Mucosa of descending colon (tissue), 3 donors: ENCODE measurements at regions not wholly inside any gene's neighbourhood (a gene's known extent, or its start where the extent isn't known, plus 50 kb on each side); places are given as distances from the start of the nearest gene placed in this dataset.
A peak's percentile ranks its signal among the peaks of the same experiment; 100 is the strongest.

ENCODE experiments used
- ATAC-seq: fragments of 200-7000 bp; cut with Tn5 transposase; one replicate; pipeline ENCODE4 v1.9.1; 2020; ENCODE audit warnings: mild to moderate bottlenecking, moderate library complexity
- DNase-seq, 3 donors: peaks; one replicate each; pipeline ENCODE4 v3.0.0-alpha.2; 2020
- H3K36me3 ChIP-seq: fragments of 200-600 bp; one replicate; pipeline ENCODE4 v1.8.0; 2021; ENCODE audit warnings: low read depth, mild to moderate bottlenecking
- H3K4me1 ChIP-seq: fragments of 200-600 bp; one replicate; pipeline ENCODE4 v1.8.0; 2021; ENCODE audit warnings: low read depth, mild to moderate bottlenecking
- H3K4me3 ChIP-seq: fragments of 200-600 bp; one replicate; pipeline ENCODE4 v1.8.0; 2021; ENCODE audit warnings: mild to moderate bottlenecking
- H3K9me3 ChIP-seq: fragments of 200-600 bp; one replicate; pipeline ENCODE4 v1.8.0; 2021; ENCODE audit warnings: mild to moderate bottlenecking
- CTCF ChIP-seq: fragments of 200-600 bp; IDR thresholded peaks from one replicate; pipeline ENCODE4 v1.8.0; 2022; ENCODE audit warnings: antibody characterized with exemption, mild to moderate bottlenecking
- intact Hi-C, 2 donors: fragments of 100-400 bp; cut with DNase I in 1 of 2; cut with micrococcal nuclease in 1 of 2; formaldehyde crosslinking; loops; one replicate each; pipeline versions ENCODE4 v1.11.0 to v1.11.1; 2022; cut with DNase I, micrococcal nuclease
- donor health status: DM: no; HTN: no; CAD: no; lungs with moderate emphysema.
- donor health status: DM: no; HTN: no; CAD: no.
- donor health status: DM: no; HTN: yes; CAD: no.

- ATAC-seq (no peak), DNase-seq (no peak)
- H3K4me1 ChIP-seq = peaks cover 7% of the 10 kb centered on the region
- H3K36me3 ChIP-seq = no peaks in the 10 kb centered on the region
- H3K9me3 ChIP-seq = no peaks in the 10 kb centered on the region
- no peak for TF ChIP-seq CTCF
- intact Hi-C loops = no loop called here
- no peak overlapping the region for H3K4me3 ChIP-seq
Observed at GRCh38 chr13:109333893-109334651, 452.3 kb downstream of the IRS2 start.

GRCh38 chr13:109332506-109333499 is 453.6 kb downstream of the IRS2 start:
- H3K36me3 ChIP-seq = no peaks in the 10 kb centered on the region
- no peak for TF ChIP-seq CTCF
- H3K4me1 ChIP-seq = peaks cover 7% of the 10 kb centered on the region
- ATAC-seq (peak; percentile 90), DNase-seq (peak in 2 of 3 donors; percentile 47 to 51)
- H3K4me3 ChIP-seq = no peak overlapping the region
- no peaks in the 10 kb centered on the region for H3K9me3 ChIP-seq
- intact Hi-C loops = no loop called here

- intact Hi-C loops = no loop called here
- ATAC-seq = peak; percentile 81
- Histone ChIP-seq H3K4me1 (peaks cover 7% of the 10 kb centered on the region), H3K36me3 (no peaks in the 10 kb centered on the region), H3K9me3 (no peaks in the 10 kb centered on the region), H3K4me3 (no peak overlapping the region)
- TF ChIP-seq CTCF = no peak
- DNase-seq = peak in 1 of 3 donors; percentile 7
Observed at GRCh38 chr13:109331898-109332297, 454.5 kb downstream of the IRS2 start.

- DNase-seq (no peak), ATAC-seq (no peak)
- Histone ChIP-seq H3K36me3 (no peaks in the 10 kb centered on the region), H3K4me1 (peaks cover 7% of the 10 kb centered on the region), H3K4me3 (no peak overlapping the region), H3K9me3 (no peaks in the 10 kb centered on the region)
- intact Hi-C loops = no loop called here
- no peak for TF ChIP-seq CTCF
Observed at GRCh38 chr13:109331011-109331433, 455.4 kb downstream of the IRS2 start.

GRCh38 chr13:109330123-109330522 is 456.3 kb downstream of the IRS2 start:
- DNase-seq (no peak), ATAC-seq (no peak)
- Histone ChIP-seq H3K4me1 (peaks cover 7% of the 10 kb centered on the region), H3K4me3 (no peak overlapping the region), H3K36me3 (no peaks in the 10 kb centered on the region), H3K9me3 (no peaks in the 10 kb centered on the region)
- TF ChIP-seq CTCF = no peak
- intact Hi-C loops = no loop called here
